Keratinocyte (primary cell): ENCODE measurements at regions not wholly inside any gene's neighbourhood (a gene's known extent, or its start where the extent isn't known, plus 50 kb on each side); places are given as distances from the start of the nearest gene placed in this dataset.

Source experiments
- DNase-seq: peaks from one replicate; pipeline ENCODE4 v3.0.0-alpha.2; 2011; ENCODE audit warnings: low read depth, missing footprints, low spot score
- FAIRE-seq: peaks from 2 replicates; lab custom pipeline; 2011; peaks lifted over from hg19 to GRCh38; lab: Jason Lieb, UNC
- H2AFZ ChIP-seq: 2 replicates; pipeline ENCODE4 v1.6.0; 2012; ENCODE audit warnings: low read length, control low read depth, inconsistent platforms; ENCODE audit not compliant: control insufficient read depth
- H3K27ac ChIP-seq: 2 replicates; pipeline ENCODE4 v1.5.1; 2011; ENCODE audit warnings: low read length; ENCODE audit not compliant: control insufficient read depth, insufficient read depth
- H3K27me3 ChIP-seq: 3 replicates; pipeline ENCODE4 v1.6.0; 2011; ENCODE audit warnings: low read length; ENCODE audit not compliant: control insufficient read depth, insufficient read depth; ENCODE audit errors: extremely low read depth
- H3K36me3 ChIP-seq, 2 experiments: 2 replicates in 1 of 2; 3 replicates in 1 of 2; pipeline ENCODE4 v1.5.1; 2011; ENCODE audit warnings: low read length in 2 of 2, mild to moderate bottlenecking in 1 of 2; ENCODE audit not compliant: control insufficient read depth in 2 of 2, insufficient read depth in 2 of 2; ENCODE audit errors: extremely low read depth in 1 of 2
- H3K4me1 ChIP-seq: 3 replicates; pipeline ENCODE4 v1.5.1; 2011; ENCODE audit warnings: low read length; ENCODE audit not compliant: control insufficient read depth, insufficient read depth; ENCODE audit errors: extremely low read depth
- H3K4me2 ChIP-seq: 3 replicates; pipeline ENCODE4 v1.6.0; 2011; ENCODE audit warnings: low read depth, low read length; ENCODE audit not compliant: control insufficient read depth, insufficient read depth; ENCODE audit errors: extremely low read depth
- H3K4me3 ChIP-seq, 3 experiments: fragments of 200-600 bp in 1 of 3; sonication (generic) in 1 of 3; 2 replicates in 2 of 3; 3 replicates in 1 of 3; pipeline ENCODE4 v1.5.1; 2011 to 2016; ENCODE audit warnings: low read length in 3 of 3, mild to moderate bottlenecking in 3 of 3, control low read depth in 2 of 3, inconsistent platforms in 1 of 3, low read depth in 1 of 3, mixed read lengths in 1 of 3, mixed run types in 1 of 3, moderate library complexity in 1 of 3; ENCODE audit not compliant: control insufficient read depth in 2 of 3, insufficient read depth in 2 of 3; ENCODE audit errors: extremely low read depth in 1 of 3
- H3K79me2 ChIP-seq: 2 replicates; pipeline ENCODE4 v1.6.0; 2012; ENCODE audit warnings: low read length; ENCODE audit not compliant: control insufficient read depth, insufficient read depth
- H3K9ac ChIP-seq: 3 replicates; pipeline ENCODE4 v1.6.0; 2011; ENCODE audit warnings: low read length; ENCODE audit not compliant: control insufficient read depth, insufficient read depth; ENCODE audit errors: extremely low read depth
- H3K9me1 ChIP-seq: 3 replicates; pipeline ENCODE4 v1.6.0; 2011; ENCODE audit warnings: low read length; ENCODE audit not compliant: control insufficient read depth, insufficient read depth; ENCODE audit errors: extremely low read depth
- H3K9me3 ChIP-seq: 2 replicates; pipeline ENCODE4 v1.5.1; 2012; ENCODE audit warnings: low read depth, low read length; ENCODE audit not compliant: control insufficient read depth
- H4K20me1 ChIP-seq: 3 replicates; pipeline ENCODE4 v1.6.0; 2011; ENCODE audit warnings: low read length; ENCODE audit not compliant: control insufficient read depth, insufficient read depth; ENCODE audit errors: extremely low read depth
- EZH2 ChIP-seq: IDR thresholded peaks from one replicate; pipeline ENCODE4 v1.6.1; 2012; ENCODE audit warnings: inconsistent platforms, mild to moderate bottlenecking, low read length, moderate library complexity
- dilution Hi-C: fragments of 300-500 bp; cut with MboI; formaldehyde crosslinking; loops from one replicate; pipeline ENCODE4 v1.7.0; 2020; ENCODE audit warnings: low sequenced_read_pairs; ENCODE audit not compliant: extremely low pct_ligation_motif_present
- TF ChIP-seq, protein P1 (sequence below), 3 experiments: IDR thresholded peaks in 1 of 3; conservative IDR thresholded peaks in 1 of 3; optimal IDR thresholded peaks in 1 of 3; 2 replicates in 2 of 3; 3 replicates in 1 of 3; pipeline versions ENCODE3 to v1.5.1; 2011; ENCODE audit warnings: low read length in 3 of 3, mild to moderate bottlenecking in 3 of 3, moderate library complexity in 2 of 3, control low read depth in 1 of 3, inconsistent platforms in 1 of 3; ENCODE audit not compliant: insufficient read depth in 2 of 3; ENCODE audit errors: extremely low read depth in 1 of 3

DNA sequence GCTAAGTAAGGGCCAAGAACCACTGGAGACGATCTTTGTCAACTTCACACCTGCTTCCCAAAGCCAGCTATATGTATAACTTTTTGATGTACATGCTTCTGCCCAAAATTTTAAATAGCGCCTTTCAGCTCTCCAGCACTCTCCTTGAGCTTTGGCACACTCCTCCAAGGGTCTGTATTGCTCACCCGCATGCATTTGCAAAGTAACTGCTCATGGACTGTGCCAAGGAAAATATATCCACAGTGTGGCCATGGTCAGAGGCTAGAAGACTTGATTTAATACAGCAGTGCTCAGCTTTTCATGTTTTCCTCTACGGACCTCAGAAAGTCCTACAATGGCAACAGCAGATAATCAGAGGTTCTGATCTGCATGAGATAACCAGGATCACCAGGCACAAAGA lies 550.1 kb downstream of the SOX6 start:
- Histone ChIP-seq H3K4me2 (no peak overlapping the region), H3K9ac (no peak overlapping the region), H3K27me3 (no peaks in the 10 kb centered on the region), H3K79me2 (no peaks in the 10 kb centered on the region), H3K36me3 (no peaks in the 10 kb centered on the region), H3K27ac (no peak overlapping the region), H2AFZ (no peak overlapping the region), H3K4me1 (no peaks in the 10 kb centered on the region), H4K20me1 (no peaks in the 10 kb centered on the region), H3K9me3 (no peaks in the 10 kb centered on the region), H3K4me3 (no peak overlapping the region), H3K9me1 (no peaks in the 10 kb centered on the region)
- DNase-seq (no peak), FAIRE-seq (no peak)
- dilution Hi-C loops: no loop called here
- TF ChIP-seq, protein P1, sequence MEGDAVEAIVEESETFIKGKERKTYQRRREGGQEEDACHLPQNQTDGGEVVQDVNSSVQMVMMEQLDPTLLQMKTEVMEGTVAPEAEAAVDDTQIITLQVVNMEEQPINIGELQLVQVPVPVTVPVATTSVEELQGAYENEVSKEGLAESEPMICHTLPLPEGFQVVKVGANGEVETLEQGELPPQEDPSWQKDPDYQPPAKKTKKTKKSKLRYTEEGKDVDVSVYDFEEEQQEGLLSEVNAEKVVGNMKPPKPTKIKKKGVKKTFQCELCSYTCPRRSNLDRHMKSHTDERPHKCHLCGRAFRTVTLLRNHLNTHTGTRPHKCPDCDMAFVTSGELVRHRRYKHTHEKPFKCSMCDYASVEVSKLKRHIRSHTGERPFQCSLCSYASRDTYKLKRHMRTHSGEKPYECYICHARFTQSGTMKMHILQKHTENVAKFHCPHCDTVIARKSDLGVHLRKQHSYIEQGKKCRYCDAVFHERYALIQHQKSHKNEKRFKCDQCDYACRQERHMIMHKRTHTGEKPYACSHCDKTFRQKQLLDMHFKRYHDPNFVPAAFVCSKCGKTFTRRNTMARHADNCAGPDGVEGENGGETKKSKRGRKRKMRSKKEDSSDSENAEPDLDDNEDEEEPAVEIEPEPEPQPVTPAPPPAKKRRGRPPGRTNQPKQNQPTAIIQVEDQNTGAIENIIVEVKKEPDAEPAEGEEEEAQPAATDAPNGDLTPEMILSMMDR (optimal IDR thresholded peaks at IDR 0.05 in 1 of 3, IDR thresholded peaks at IDR 0.05 in 1 of 3, conservative IDR thresholded peaks at IDR 0.05 in 1 of 3; ENCODE audit: extremely low read depth in 1 of 3, insufficient read depth in 2 of 3, low read length in 3 of 3): no peak
- no peak for TF ChIP-seq EZH2

DNA sequence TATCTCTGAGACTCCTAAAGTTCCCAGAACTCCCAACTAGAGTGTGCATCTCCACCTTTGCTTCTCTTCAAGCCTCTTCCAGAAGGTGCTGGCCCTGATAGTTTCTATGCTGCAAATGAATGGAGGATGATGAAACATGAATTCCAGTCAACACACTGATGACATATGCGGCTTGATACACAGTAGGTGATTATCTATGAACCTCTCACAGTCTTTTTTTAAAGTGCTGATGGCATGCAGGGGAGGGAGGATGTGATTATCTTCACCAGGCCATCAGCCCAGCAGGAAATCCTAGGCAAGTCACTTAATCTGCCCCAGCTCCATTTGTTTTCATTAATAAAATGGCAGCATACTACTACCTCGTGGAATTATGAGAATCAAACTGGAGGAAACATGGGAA lies 548.5 kb downstream of the SOX6 start:
- no peaks in the 10 kb centered on the region for H3K79me2 ChIP-seq
- TF ChIP-seq, protein P1 (optimal IDR thresholded peaks at IDR 0.05 in 1 of 3, IDR thresholded peaks at IDR 0.05 in 1 of 3, conservative IDR thresholded peaks at IDR 0.05 in 1 of 3; ENCODE audit: extremely low read depth in 1 of 3, insufficient read depth in 2 of 3, low read length in 3 of 3): no peak
- no peak for TF ChIP-seq EZH2
- DNase-seq: no peak
- H3K9me1 ChIP-seq: no peaks in the 10 kb centered on the region
- H3K36me3 ChIP-seq: no peaks in the 10 kb centered on the region
- no peaks in the 10 kb centered on the region for H3K27me3 ChIP-seq
- H3K4me1 ChIP-seq: no peaks in the 10 kb centered on the region
- no peak overlapping the region for H3K4me3 ChIP-seq
- H3K27ac ChIP-seq: no peak overlapping the region
- no peaks in the 10 kb centered on the region for H3K9me3 ChIP-seq
- no peak overlapping the region for H2AFZ ChIP-seq
- no peak for FAIRE-seq
- H3K4me2 ChIP-seq: no peak overlapping the region
- no peaks in the 10 kb centered on the region for H4K20me1 ChIP-seq
- dilution Hi-C loops: no loop called here
- H3K9ac ChIP-seq: no peak overlapping the region
